Fibroblast of peridontal ligament (primary cell): ENCODE measurements at regions not wholly inside any gene's neighbourhood (a gene's known extent, or its start where the extent isn't known, plus 50 kb on each side); places are given as distances from the start of the nearest gene placed in this dataset.
A peak's percentile ranks its signal among the peaks of the same experiment; 100 is the strongest.

Source experiments
- DNase-seq: peaks from one replicate; pipeline ENCODE4 v3.0.0-alpha.2; 2010; ENCODE audit errors: extremely low read depth

DNA sequence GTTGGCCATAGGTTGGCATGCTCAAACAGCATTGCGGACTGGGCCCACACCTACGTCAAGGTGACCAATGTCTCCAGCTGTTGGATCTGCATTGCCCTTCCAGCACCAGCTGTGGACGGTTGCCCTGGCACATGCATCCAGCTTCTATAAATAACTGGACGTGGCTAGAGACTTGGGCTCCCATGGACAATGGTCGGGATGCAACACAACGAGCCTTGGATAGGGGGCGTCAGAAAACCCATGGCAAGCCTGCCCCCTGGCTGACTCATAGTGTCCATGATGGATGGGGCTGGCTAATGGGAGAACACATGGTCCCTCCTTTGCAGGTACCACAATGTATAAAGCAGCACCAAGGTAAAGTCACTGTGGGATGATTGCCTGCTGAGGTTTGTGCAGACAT, 331.6 kb upstream of the FAR2 start:
- DNase-seq: no peak

DNA sequence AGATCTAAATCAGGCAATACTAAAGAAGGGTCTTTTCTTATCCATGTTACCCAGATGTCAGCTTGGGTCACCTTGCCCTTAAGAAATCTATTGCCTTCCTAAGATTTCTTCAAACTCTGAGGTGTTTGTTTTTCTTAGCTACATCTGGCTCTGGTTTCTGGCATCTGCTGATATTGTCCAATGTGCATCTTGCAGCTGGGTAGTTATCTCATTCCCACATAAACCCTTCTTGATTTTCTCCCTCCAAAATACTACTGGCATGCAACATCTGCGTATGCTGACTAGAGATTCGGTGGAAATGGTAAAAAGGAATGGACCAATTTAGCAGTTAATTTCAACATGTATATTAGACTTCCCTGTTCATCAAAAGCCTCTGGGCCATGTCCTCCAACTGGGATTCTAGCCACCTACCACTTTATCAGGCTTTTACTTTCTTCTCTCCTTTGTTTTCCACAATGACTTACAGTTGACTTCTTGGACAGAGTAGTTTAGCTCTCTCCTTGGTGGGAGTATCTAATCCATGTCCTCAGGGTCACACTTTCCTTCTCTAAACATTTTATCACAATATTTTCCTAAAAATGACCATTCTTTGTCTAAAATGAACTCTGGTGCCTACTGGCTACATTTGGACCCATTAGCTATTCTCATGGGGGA, 324.8 kb upstream of the FAR2 start:
- DNase-seq: peak; percentile 44

- DNase-seq: peak; percentile 23
Observed at GRCh38 chr12:28824849-28825248, 324.2 kb upstream of the FAR2 start.

- DNase-seq: no peak
Observed at GRCh38 chr12:28826766-28827165, 322.3 kb upstream of the FAR2 start.

- DNase-seq: no peak
Observed at GRCh38 chr12:28827861-28828260, 321.2 kb upstream of the FAR2 start.

- DNase-seq: no peak
Observed at GRCh38 chr12:28828318-28828717, 320.8 kb upstream of the FAR2 start.

DNA sequence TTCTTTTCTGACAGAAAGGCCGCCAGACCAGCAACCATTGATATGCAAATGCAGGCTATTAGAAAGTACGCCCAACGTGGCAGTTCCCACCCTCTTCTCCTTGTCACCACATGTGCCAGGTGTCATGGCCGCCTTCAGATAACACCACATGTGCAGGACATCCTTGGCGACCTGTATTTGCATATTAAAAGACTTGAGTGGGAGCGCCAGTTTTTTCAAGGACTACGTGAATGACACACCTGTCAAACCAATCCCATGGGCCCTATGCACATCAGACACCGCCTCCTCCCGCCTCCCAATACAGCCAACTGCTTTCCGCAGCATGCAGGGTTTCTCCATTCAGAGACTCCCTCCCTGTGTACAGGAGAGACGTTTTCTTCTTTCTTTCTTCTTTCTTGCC, 318.6 kb upstream of the FAR2 start:
- DNase-seq: no peak

DNA sequence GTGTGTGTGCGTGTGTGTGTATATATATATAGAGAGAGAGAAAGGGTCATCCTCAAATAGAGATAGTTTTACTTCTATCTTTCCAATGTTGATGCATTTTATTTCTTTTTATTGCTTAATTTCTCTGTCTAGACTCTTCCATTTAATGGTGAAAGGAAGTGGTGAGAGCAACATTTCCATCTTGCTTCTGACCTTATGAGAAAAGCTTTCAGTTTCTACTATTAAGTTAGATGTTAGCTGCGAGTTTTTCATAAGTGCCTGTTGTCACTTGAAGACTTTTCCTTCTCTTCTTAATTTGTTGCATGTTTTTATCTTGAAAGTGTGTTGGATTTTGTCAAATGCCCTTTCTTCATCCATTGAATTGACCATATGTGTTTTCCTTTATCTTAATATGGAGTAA, 304.4 kb upstream of the FAR2 start:
- no peak for DNase-seq

DNA sequence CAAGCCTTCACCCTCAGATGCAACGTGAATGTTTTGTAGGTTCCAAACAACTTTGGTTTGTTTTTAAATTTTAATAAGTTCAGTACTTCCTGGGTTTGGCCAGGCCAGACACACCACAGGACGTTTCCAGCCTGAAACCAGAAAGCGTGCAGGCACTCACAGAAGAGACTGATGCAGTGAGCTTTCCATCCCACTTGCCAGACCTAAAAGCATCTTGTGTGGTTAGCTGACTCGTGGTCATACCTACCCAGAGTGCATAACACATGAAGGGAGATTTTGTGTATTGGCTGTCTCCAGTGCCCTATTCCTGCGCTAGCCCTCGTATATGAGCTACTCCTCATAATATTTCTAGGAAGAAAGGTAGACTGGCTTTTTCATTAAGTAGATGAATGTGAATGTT, 297.3 kb upstream of the FAR2 start:
- no peak for DNase-seq

- DNase-seq: no peak
Observed at GRCh38 chr12:28855761-28856310, 293.2 kb upstream of the FAR2 start.

DNA sequence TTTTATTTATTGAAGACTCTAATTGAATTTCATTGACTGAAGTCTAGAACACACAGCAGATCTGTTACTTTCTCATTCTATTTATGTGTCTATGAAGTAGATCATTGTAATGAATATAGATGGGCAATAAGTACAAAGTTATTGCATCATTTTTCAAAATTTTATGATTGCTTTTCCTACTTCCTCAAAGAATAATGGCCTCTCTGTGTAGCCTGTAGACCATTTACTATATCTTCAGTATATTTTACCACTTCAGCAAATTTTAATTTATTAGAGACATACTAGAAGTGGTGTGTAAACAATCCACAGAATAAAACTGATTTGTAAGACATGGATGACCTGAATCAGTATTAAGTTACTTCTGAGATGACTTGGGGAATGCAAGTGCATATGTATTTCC, 291.7 kb upstream of the FAR2 start:
- DNase-seq: no peak

- no peak for DNase-seq
Observed at GRCh38 chr12:28859551-28859950, 289.5 kb upstream of the FAR2 start.

DNA sequence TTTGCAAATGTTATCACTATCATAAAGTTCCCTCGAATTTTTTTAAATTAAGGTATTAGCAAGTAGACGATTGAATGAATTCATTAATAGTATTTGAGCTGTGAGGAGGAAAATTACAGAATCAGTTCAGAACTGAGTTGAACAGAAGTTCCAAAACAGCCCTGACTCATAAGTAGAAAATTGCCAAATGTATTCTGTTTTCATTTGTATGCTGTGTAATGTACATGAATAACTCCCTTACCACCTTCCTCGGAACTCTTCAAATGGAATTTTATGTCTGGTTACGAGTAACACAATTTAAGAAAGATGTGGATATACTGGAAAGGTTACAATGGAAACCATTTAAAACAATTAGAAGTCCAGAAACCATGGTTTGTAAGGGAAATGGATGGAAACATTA, 283.3 kb upstream of the FAR2 start:
- DNase-seq: no peak

DNA sequence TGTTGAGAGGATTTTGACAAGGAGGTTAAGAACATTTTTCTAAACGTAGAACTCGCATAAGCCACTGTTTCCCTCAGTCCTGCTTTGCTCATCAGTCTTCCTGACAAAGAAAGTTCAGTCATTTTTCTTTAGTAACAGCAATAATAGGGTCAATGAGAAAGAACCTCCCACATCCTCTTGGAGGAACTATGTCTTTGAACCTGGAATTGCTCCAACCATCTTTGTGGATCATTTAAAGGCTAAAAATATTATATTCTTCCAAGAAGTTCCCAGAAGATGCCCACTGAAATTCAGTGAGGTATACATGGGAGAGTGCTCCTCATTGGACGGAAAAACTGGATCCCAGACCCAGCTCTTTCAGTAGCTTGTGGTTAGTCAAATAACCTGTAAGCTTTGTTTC, 282.8 kb upstream of the FAR2 start:
- DNase-seq: no peak

DNA sequence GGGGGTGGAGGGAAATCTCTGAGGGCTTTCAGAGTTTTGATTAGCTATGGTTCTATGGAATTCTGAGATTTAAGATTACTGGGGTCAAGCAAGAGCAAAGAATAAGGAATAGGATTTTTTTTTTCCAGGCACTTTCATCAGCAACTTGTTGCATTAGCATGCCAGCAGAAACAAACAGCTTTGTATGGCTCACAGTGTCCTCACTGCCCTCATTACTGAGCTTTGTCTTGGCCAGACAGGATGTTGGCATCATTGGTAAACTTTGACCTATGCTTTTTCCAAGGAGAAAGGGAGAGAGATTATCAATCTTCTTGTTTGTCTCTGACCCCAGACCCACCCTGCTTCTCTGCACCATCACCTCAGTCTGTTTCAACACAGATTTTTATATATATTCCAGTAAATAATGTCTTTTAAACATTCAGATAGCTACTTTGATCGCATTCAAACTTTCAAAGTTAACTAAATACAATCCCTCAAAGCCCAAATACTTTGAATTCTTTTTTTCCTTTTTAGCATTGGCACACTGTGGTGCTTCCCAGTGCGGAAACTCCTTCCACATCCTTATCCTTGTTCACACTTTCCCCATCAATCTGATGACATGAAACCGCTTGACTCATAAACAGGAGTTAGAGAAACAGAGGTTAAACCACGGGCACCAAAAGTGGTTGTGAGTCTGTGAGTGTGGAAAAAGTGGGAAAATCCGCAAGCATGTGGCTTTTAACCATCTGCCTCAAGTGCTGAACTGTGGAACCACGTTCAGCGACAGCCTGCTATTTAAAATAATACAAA, 282.2 kb upstream of the FAR2 start:
- DNase-seq: no peak

- no peak for DNase-seq
Observed at GRCh38 chr12:28868414-28868813, 280.7 kb upstream of the FAR2 start.

DNA sequence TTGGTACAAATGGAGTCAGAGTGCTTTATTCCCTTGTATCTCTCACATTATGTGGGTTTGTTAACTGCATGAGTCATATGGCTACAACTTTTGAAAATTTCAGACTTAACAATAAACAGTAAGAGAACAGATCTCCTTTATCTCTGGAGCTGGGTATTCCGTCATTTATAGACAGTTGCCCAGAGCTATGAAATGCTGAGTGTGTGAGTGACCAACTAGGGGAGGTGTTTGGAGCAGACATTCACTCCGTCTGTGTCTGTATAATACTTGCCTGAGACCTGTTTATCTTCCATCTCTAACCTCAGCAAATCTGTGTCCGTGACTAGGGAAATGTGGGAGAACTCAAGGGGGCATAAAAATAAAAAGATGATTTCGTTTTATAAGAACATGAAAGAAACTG, 279.9 kb upstream of the FAR2 start:
- DNase-seq: peak; percentile 84

GRCh38 chr12:28870839-28871440, 278.1 kb upstream of the FAR2 start:
- no peak for DNase-seq

- peak; percentile 76 for DNase-seq
Observed at GRCh38 chr12:28872654-28873268, 276.3 kb upstream of the FAR2 start.

DNA sequence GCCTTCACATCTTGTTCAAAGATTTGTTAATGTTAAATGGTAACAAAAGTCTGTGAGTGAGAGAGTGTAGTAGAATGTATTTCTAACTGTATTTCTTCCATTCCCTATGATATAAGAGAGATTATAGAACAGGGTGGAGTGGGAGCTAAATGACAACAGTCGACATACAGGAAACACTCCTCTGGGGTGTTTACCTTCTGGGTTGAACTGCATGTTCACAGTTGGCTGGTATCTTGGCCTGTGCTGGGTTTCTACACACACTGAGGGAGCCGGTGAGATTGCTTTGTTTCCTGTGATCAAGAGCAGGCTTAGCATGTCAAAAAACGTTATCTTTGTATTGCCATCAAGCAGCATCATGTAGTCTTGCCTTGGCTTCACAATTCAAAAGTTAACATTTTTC, 274.3 kb upstream of the FAR2 start:
- no peak for DNase-seq

- DNase-seq: no peak
Observed at GRCh38 chr12:28876196-28876798, 272.8 kb upstream of the FAR2 start.

DNA sequence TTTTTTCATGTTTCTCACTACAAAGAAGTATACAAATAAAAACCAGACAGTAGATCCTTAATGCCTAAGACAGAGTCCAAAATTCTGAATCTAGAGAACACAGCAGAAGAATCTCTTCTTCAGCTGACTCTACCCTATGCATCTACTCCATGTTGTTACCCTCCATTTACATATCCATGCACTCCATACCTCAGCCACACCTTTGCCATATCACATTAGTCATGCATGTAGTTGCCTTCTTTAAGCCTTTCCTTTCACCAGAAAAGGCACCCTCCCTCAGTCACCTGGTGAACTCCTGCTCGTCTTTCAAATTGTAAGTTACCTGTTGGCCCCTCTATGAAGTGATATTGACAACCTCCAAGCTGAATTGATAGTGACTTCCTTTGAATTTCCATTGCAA, 271.2 kb upstream of the FAR2 start:
- DNase-seq: no peak
